ENCODE measurements at regions not wholly inside any gene's neighbourhood (a gene's known extent, or its start where the extent isn't known, plus 50 kb on each side); places are given as distances from the start of the nearest gene placed in this dataset.

GRCh38 chr7:12805518-12805928 is 118.1 kb downstream of the ARL4A start:
- no peak for TF ChIP-seq CTCF (IDR thresholded peaks at IDR 0.05)
- no peak for TF ChIP-seq POLR2A (IDR thresholded peaks at IDR 0.05)
